ENCODE measurements at regions not wholly inside any gene's neighbourhood (a gene's known extent, or its start where the extent isn't known, plus 50 kb on each side); places are given as distances from the start of the nearest gene placed in this dataset.

GRCh38 chr6:167236239-167236571 lies 54.9 kb upstream of the UNC93A start:
- TF ChIP-seq POLR2AphosphoS5 (IDR thresholded peaks at IDR 0.05) (no peak), POLR2A (IDR thresholded peaks at IDR 0.05) (no peak)

All from suprapubic skin (tissue), 4 donors.